OCI-LY1 (cell line): ENCODE measurements at regions not wholly inside any gene's neighbourhood (a gene's known extent, or its start where the extent isn't known, plus 50 kb on each side); places are given as distances from the start of the nearest gene placed in this dataset.

Source experiments
- H2AFZ ChIP-seq: fragments of 200-600 bp; sonication (generic), shearing (Covaris generic); 2 replicates; pipeline ENCODE4 v1.6.0; 2014; ENCODE audit warnings: antibody characterized with exemption, mild to moderate bottlenecking, low read length
- H3F3A ChIP-seq: fragments of 200-600 bp; sonication (generic), shearing (Covaris generic); 2 replicates; pipeline ENCODE4 v1.6.0; 2014; ENCODE audit warnings: mild to moderate bottlenecking, antibody characterized with exemption, low read length, moderate library complexity; ENCODE audit not compliant: insufficient read depth
- H3K27ac ChIP-seq: fragments of 200-600 bp; sonication (generic); 2 replicates; pipeline ENCODE4 v1.5.1; 2014; ENCODE audit warnings: low read length, mixed run types, mild to moderate bottlenecking, low read depth; ENCODE audit not compliant: poor library complexity, severe bottlenecking
- H3K27me3 ChIP-seq: fragments of 200-600 bp; sonication (generic); 2 replicates; pipeline ENCODE4 v1.6.0; 2014; ENCODE audit warnings: antibody characterized with exemption, mild to moderate bottlenecking, low read length, moderate library complexity; ENCODE audit not compliant: insufficient read depth
- H3K36me3 ChIP-seq: fragments of 200-600 bp; sonication (generic); 2 replicates; pipeline ENCODE4 v1.6.1; 2014; ENCODE audit warnings: mild to moderate bottlenecking, antibody characterized with exemption, low read length, moderate library complexity, mixed read lengths; ENCODE audit not compliant: insufficient read depth
- H3K4me1 ChIP-seq: fragments of 200-600 bp; sonication (generic); 2 replicates; pipeline ENCODE4 v1.5.1; 2014; ENCODE audit warnings: mild to moderate bottlenecking, low read length, moderate library complexity; ENCODE audit not compliant: insufficient read depth, severe bottlenecking
- H3K4me2 ChIP-seq: fragments of 200-600 bp; sonication (generic), shearing (Covaris generic); 2 replicates; pipeline ENCODE4 v1.6.1; 2014; ENCODE audit warnings: low read length
- H3K4me3 ChIP-seq: fragments of 200-600 bp; sonication (generic); 2 replicates; pipeline ENCODE4 v1.5.1; 2014; ENCODE audit warnings: low read length, low read depth, mild to moderate bottlenecking, mixed read lengths; ENCODE audit not compliant: poor library complexity, severe bottlenecking
- H3K79me2 ChIP-seq: fragments of 200-600 bp; shearing (Covaris generic); 2 replicates; pipeline ENCODE4 v1.6.1; 2016; ENCODE audit warnings: mixed run types, low read length, mixed read lengths; ENCODE audit not compliant: insufficient read depth
- H3K9ac ChIP-seq: fragments of 200-600 bp; sonication (generic), shearing (Covaris generic); 2 replicates; pipeline ENCODE4 v1.6.1; 2014; ENCODE audit warnings: mild to moderate bottlenecking, low read length, mixed read lengths
- H3K9me2 ChIP-seq: fragments of 200-600 bp; sonication (generic), shearing (Covaris generic); 2 replicates; pipeline ENCODE4 v1.6.1; 2014; ENCODE audit warnings: low read depth, mild to moderate bottlenecking, low read length, mixed read lengths
- H3K9me3 ChIP-seq: fragments of 200-600 bp; shearing (Covaris generic); 2 replicates; pipeline ENCODE4 v1.6.1; 2014; ENCODE audit warnings: low read length, mixed read lengths
- H4K20me1 ChIP-seq: fragments of 200-600 bp; sonication (generic), shearing (Covaris generic); 2 replicates; pipeline ENCODE4 v1.6.0; 2016; ENCODE audit warnings: mild to moderate bottlenecking, low read length; ENCODE audit not compliant: insufficient read depth
- EZH2 ChIP-seq: fragments of 200-600 bp; sonication (generic), shearing (Covaris generic); IDR thresholded peaks from 2 replicates; pipeline ENCODE4 v1.8.0; 2017; ENCODE audit warnings: borderline replicate concordance, mixed run types, mild to moderate bottlenecking, antibody characterized with exemption, low read length, moderate library complexity, mixed read lengths
- TF ChIP-seq, protein P1 (sequence below): fragments of 200-600 bp; sonication (generic), shearing (Covaris generic); IDR thresholded peaks from 2 replicates; pipeline ENCODE4 v1.5.1; 2017; ENCODE audit warnings: mild to moderate bottlenecking, antibody characterized with exemption, low read length, moderate library complexity, mixed read lengths

DNA sequence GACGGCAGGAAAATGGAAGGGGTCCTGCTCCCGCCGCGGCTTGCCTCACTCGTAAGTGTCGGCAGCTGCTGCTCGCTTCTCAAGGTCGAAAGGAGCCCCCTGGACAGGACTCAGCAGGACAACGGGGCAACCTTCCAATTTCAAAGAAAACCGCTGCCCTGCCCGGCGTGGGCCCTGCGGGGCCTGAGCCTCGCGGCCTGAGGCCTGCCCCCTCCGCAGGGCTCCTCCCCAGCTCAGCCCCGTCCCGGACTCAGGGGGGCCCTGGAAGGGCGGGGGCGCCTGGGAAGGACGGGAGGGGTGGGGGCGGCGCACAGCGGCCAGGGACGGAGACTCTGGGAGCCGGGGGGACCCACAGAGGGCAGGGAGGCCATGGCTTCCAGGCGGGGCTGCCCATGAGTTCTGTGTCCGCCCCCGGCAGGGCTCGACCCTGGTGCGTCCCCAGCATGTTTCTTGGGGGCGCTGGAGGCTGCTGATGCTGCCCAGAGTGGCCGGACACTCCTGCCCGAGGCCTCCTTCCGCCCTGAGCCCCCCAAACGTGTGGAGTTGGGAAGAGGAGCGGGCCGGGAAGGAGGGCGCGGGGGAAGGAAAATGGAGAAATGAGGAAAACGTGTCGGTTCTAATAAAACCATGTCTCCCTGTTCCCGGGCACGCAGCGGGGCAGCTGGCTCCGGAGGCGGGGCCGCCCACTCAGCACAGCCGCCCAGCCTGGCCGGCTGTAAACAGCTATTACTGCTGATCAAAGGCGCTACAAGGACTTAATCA is 114.6 kb downstream of the DLL1 start:
- no peaks in the 10 kb centered on the region for H3K36me3 ChIP-seq
- no peaks in the 10 kb centered on the region for H3K9me3 ChIP-seq
- no peaks in the 10 kb centered on the region for H3K9me2 ChIP-seq
- no peak overlapping the region for H3K4me3 ChIP-seq
- H3K27ac ChIP-seq = no peak overlapping the region
- no peak for TF ChIP-seq EZH2
- TF ChIP-seq, protein P1, sequence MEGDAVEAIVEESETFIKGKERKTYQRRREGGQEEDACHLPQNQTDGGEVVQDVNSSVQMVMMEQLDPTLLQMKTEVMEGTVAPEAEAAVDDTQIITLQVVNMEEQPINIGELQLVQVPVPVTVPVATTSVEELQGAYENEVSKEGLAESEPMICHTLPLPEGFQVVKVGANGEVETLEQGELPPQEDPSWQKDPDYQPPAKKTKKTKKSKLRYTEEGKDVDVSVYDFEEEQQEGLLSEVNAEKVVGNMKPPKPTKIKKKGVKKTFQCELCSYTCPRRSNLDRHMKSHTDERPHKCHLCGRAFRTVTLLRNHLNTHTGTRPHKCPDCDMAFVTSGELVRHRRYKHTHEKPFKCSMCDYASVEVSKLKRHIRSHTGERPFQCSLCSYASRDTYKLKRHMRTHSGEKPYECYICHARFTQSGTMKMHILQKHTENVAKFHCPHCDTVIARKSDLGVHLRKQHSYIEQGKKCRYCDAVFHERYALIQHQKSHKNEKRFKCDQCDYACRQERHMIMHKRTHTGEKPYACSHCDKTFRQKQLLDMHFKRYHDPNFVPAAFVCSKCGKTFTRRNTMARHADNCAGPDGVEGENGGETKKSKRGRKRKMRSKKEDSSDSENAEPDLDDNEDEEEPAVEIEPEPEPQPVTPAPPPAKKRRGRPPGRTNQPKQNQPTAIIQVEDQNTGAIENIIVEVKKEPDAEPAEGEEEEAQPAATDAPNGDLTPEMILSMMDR = no peak
- H3K4me1 ChIP-seq = no peaks in the 10 kb centered on the region
- H4K20me1 ChIP-seq = no peaks in the 10 kb centered on the region
- H3K9ac ChIP-seq = no peak overlapping the region
- no peak overlapping the region for H2AFZ ChIP-seq
- no peaks in the 10 kb centered on the region for H3F3A ChIP-seq
- no peaks in the 10 kb centered on the region; the same call in 1 of the 2 replicates for H3K27me3 ChIP-seq
- H3K79me2 ChIP-seq = no peaks in the 10 kb centered on the region
- H3K4me2 ChIP-seq = no peak overlapping the region

DNA sequence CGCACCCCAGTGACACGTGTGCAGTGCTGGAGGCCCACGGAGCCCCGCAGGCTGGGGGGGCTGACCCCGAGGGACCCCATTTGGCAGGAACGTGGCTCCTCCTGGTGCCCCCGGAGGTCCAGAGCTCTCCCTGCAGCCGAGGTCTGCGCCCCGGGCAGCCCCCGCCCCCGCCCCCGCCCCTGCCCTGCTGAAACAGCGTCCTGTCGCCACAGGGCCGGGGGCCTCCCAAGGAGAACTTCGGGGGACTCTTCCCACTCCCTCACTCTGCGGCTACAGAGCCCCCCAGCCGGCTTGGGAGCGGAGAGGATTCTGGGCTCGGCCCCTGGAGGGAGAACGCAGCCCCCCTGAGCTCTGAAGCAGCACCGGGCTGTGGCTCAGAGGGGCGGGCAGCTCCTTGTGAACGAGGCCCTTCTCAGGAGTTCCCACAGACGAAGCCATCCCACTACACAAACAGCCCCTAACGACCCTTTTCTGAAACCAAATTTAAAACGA is 115.2 kb downstream of the DLL1 start:
- H2AFZ ChIP-seq = no peak overlapping the region
- no peak overlapping the region for H3K9ac ChIP-seq
- H3F3A ChIP-seq = no peaks in the 10 kb centered on the region
- H3K4me3 ChIP-seq = no peak overlapping the region
- no peaks in the 10 kb centered on the region for H3K4me1 ChIP-seq
- H3K4me2 ChIP-seq = no peak overlapping the region
- no peaks in the 10 kb centered on the region for H3K36me3 ChIP-seq
- H3K27me3 ChIP-seq = no peaks in the 10 kb centered on the region; the same call in 1 of the 2 replicates
- no peaks in the 10 kb centered on the region for H3K9me2 ChIP-seq
- no peaks in the 10 kb centered on the region for H3K79me2 ChIP-seq
- no peaks in the 10 kb centered on the region for H3K9me3 ChIP-seq
- TF ChIP-seq EZH2 = no peak
- TF ChIP-seq, protein P1 = no peak
- no peaks in the 10 kb centered on the region for H4K20me1 ChIP-seq
- no peak overlapping the region for H3K27ac ChIP-seq

DNA sequence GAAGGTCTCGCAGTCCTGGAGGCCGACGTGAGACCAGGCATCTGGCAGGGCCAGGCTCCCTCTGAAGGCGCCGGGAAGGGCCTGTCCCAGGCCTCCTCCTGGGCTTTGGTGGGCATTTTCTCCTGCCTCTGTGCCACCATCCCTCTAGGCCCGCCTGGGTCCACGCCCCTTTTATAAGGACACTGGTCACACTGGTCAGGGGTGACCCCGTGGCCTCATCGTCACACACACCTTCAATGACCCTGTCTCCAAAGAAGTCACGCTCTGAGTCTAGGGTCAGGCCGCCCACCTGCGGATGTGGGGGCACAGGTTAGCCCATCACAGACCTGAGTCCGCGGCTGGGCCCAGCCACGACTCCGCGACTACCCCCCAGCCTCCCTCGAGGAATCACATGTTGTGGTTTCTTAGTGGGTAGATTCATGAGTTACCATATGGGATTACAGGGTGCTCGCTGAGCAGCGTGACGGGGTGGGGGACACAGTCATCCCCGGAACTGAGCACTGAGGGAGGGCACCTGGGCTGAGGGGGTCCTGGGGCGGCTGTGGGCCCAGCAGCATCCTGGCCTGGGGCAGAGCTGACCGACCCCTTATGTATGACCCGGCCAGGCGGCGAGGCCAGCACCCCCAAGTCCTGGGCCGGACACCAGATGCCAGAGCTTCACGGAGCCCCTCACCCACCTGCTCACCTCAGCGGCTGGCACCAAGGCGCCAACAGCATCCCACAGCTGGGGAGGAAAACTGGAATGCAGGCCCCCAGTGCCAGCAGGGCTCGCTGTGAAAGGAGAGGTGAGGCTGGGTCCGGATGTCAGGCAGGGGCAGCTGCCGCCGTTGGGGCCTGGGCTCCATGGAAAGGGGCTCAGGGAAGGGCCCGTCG is 115.9 kb downstream of the DLL1 start:
- TF ChIP-seq, protein P1 = no peak
- no peak for TF ChIP-seq EZH2
- Histone ChIP-seq H3K4me1 (no peaks in the 10 kb centered on the region), H3K79me2 (no peaks in the 10 kb centered on the region), H3K27me3 (no peaks in the 10 kb centered on the region; the same call in 1 of the 2 replicates), H4K20me1 (no peaks in the 10 kb centered on the region), H3K27ac (no peak overlapping the region), H3K36me3 (no peaks in the 10 kb centered on the region), H3K9me2 (no peaks in the 10 kb centered on the region), H3F3A (no peaks in the 10 kb centered on the region), H3K9ac (no peak overlapping the region), H3K4me3 (no peak overlapping the region), H3K9me3 (no peaks in the 10 kb centered on the region), H3K4me2 (no peak overlapping the region), H2AFZ (no peak overlapping the region)
